ENCODE measurements at regions not wholly inside any gene's neighbourhood (a gene's known extent, or its start where the extent isn't known, plus 50 kb on each side); places are given as distances from the start of the nearest gene placed in this dataset.

DNA sequence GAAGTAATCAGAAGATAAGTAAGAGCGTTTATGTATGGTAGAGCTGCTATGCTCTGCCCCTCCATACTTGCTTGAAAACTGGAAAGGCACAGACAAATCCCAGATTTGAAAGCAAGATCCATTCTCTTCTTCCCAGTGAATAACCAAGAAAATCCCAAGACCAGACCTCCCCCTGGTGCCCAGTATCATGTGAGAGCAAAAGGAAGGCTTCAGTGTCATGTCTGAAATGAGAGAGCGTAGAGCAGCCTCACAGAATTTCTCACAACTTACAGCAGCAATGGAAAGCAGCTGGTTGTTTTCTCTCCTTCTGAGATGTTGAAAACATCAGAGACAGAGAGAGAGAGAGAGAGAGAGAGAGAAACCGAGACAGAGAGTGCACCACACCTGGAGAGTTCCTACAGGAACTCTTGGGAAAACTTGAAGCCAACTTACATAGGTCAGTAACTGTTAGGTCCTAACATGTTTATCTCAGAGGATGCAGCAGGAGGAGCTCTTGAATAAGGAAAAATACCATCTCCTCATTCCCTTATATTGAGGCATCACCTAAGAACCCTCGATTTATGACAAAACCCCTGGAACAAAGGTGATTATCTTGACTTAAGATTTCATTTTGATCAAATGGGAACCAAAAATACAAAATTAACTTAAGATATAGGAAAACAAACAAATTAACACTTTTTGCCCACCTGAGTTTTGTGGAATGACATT is 273.3 kb downstream of the NSUN3 start:
- Histone ChIP-seq H3K36me3 (ENCODE audit: control insufficient read depth in 1 of 2, insufficient read depth in 2 of 2, low read length in 2 of 2) (no peaks in the 10 kb centered on the region), H3K4me3 (ENCODE audit: low read depth in 1 of 2, low read length in 2 of 2) (no peak overlapping the region), H3K9me3 (ENCODE audit: control insufficient read depth in 1 of 2, low read length in 2 of 2) (no peaks in the 10 kb centered on the region), H3K27me3 (ENCODE audit: low read depth, low read length) (no peaks in the 10 kb centered on the region), H3K27ac (ENCODE audit: low read length) (no peak overlapping the region), H3K4me1 (ENCODE audit: control insufficient read depth in 1 of 2, insufficient read depth in 2 of 2, low read length in 2 of 2) (peaks cover 0 to 3% of the 10 kb centered on the region in 2 donors)

DNA sequence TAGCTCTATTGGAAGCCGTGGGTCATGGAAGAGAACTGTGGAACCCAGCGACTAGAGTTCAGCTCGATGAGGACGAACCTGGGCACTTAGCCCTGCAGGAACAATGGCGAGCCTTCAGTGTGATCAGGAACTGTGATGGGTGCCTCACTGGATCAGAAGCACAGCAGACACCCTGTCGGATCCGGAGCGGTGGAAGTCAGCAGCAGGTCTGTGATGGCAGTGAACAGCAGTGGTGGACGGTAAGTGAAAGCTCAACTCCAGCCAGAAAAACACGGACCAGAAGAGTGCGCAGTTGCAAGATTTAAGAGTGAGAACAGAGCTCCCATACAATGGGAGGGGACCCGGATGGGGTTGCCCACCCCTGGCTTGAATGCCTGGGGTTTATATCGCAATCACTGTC is 282.2 kb downstream of the NSUN3 start:
- Histone ChIP-seq H3K36me3 (ENCODE audit: control insufficient read depth in 1 of 2, insufficient read depth in 2 of 2, low read length in 2 of 2) (no peaks in the 10 kb centered on the region), H3K4me1 (ENCODE audit: control insufficient read depth in 1 of 2, insufficient read depth in 2 of 2, low read length in 2 of 2) (no peaks in the 10 kb centered on the region), H3K9me3 (ENCODE audit: control insufficient read depth in 1 of 2, low read length in 2 of 2) (no peaks in the 10 kb centered on the region), H3K27ac (ENCODE audit: low read length) (no peak overlapping the region), H3K27me3 (ENCODE audit: low read depth, low read length) (no peaks in the 10 kb centered on the region), H3K4me3 (ENCODE audit: low read depth in 1 of 2, low read length in 2 of 2) (no peak overlapping the region)

DNA sequence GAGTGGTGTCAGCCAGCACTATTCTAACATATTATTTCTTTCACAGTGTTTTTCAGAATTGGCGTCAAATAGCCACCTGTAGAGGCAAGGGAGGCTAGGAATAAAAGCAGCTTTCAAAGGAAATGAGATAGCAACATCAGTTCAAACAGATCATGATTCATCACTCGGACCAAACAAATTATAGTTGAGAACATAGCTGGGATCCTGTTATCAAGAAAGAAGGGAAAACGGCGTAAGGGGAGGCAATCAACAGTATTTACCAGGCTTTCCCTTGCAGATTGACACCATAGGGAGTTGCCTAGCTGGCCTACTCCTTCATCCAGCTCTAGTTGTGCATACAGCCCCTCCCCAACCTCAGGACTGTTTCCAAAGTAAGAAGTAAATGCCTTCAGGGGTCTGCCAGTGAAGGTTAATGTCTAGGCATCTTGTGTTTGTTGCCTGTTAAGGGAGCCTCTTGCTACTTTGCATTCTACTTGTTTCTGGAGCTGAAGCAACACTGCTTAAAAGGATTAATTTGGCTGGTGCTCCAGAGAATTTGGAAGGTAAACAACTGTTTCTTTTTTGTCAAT is 286.5 kb downstream of the NSUN3 start:
- no peaks in the 10 kb centered on the region for H3K4me1 ChIP-seq (ENCODE audit: control insufficient read depth in 1 of 2, insufficient read depth in 2 of 2, low read length in 2 of 2)
- no peaks in the 10 kb centered on the region for H3K27me3 ChIP-seq (ENCODE audit: low read depth, low read length)
- no peaks in the 10 kb centered on the region for H3K36me3 ChIP-seq (ENCODE audit: control insufficient read depth in 1 of 2, insufficient read depth in 2 of 2, low read length in 2 of 2)
- no peaks in the 10 kb centered on the region for H3K9me3 ChIP-seq (ENCODE audit: control insufficient read depth in 1 of 2, low read length in 2 of 2)
- no peak overlapping the region for H3K27ac ChIP-seq (ENCODE audit: low read length)
- no peak overlapping the region for H3K4me3 ChIP-seq (ENCODE audit: low read depth in 1 of 2, low read length in 2 of 2)

DNA sequence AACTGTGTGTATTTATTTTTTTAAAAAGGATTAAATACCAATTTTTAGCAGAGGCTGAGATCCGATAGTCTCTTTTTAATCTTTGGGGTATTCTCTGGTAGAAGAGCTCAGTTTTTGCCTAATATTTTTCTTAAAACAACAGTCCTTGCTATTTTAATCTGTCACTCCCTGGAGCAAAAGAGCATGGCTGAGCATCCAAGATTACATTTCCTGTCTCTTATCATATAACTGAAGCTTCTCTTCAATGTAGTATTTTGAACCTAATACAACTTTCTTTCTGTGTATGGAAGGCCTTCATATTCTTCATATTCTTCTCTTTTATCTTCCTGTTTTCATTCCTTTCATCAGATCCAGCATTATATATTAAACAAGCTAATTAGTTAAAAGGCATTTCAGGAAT is 293.7 kb downstream of the NSUN3 start:
- no peak overlapping the region for H3K4me3 ChIP-seq (ENCODE audit: low read depth in 1 of 2, low read length in 2 of 2)
- H3K27ac ChIP-seq (ENCODE audit: low read length) = no peak overlapping the region
- H3K9me3 ChIP-seq (ENCODE audit: control insufficient read depth in 1 of 2, low read length in 2 of 2) = no peaks in the 10 kb centered on the region
- no peaks in the 10 kb centered on the region for H3K27me3 ChIP-seq (ENCODE audit: low read depth, low read length)
- peaks cover 0 to 9% of the 10 kb centered on the region in 2 donors for H3K4me1 ChIP-seq (ENCODE audit: control insufficient read depth in 1 of 2, insufficient read depth in 2 of 2, low read length in 2 of 2)
- H3K36me3 ChIP-seq (ENCODE audit: control insufficient read depth in 1 of 2, insufficient read depth in 2 of 2, low read length in 2 of 2) = no peaks in the 10 kb centered on the region

DNA sequence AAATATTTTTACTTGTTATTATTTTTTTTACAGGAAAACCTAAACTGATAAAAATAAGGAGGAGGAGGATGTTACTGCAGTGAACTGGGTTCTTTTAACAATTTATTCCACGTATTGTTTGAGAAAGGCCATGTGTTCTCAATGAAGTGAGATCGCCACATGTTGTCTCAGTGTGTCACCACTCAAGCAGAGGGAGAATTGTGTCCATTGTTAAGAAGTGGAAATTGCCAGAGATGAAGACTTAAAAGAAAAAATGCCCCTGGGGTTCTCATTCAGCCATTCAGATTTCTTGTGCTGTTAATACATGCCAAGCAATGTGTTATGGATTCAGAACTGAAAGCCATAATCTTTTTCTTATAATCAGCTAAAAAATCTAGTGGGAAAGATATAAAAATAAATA is 297.1 kb downstream of the NSUN3 start:
- H3K9me3 ChIP-seq (ENCODE audit: control insufficient read depth in 1 of 2, low read length in 2 of 2) = no peaks in the 10 kb centered on the region
- H3K27me3 ChIP-seq (ENCODE audit: low read depth, low read length) = no peaks in the 10 kb centered on the region
- H3K4me3 ChIP-seq (ENCODE audit: low read depth in 1 of 2, low read length in 2 of 2) = no peak overlapping the region
- no peak overlapping the region for H3K27ac ChIP-seq (ENCODE audit: low read length)
- no peaks in the 10 kb centered on the region for H3K36me3 ChIP-seq (ENCODE audit: control insufficient read depth in 1 of 2, insufficient read depth in 2 of 2, low read length in 2 of 2)
- peaks cover 0 to 9% of the 10 kb centered on the region in 2 donors for H3K4me1 ChIP-seq (ENCODE audit: control insufficient read depth in 1 of 2, insufficient read depth in 2 of 2, low read length in 2 of 2)

DNA sequence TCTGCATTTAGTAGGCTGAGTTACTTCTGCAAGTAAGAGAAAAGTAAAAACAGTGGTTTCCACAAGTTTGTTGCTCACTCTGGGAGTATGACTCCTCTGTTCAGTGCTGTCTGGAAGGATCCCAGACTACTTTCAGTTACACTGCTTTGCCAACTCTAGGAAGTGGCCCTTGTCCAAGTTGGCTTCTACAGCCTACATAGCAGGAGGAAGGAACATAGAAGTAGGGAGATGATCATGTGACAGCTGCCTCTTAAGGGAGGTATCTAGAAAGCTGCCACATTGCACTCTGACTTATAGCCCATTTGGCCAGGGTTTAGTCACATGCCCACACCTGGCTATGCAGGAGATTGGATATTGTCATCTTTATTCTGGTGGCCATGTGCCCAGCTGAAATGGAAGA is 298.1 kb downstream of the NSUN3 start:
- Histone ChIP-seq H3K4me3 (ENCODE audit: low read depth in 1 of 2, low read length in 2 of 2) (no peak overlapping the region), H3K27ac (ENCODE audit: low read length) (no peak overlapping the region), H3K27me3 (ENCODE audit: low read depth, low read length) (no peaks in the 10 kb centered on the region), H3K36me3 (ENCODE audit: control insufficient read depth in 1 of 2, insufficient read depth in 2 of 2, low read length in 2 of 2) (no peaks in the 10 kb centered on the region), H3K4me1 (ENCODE audit: control insufficient read depth in 1 of 2, insufficient read depth in 2 of 2, low read length in 2 of 2) (peaks cover 0 to 9% of the 10 kb centered on the region in 2 donors), H3K9me3 (ENCODE audit: control insufficient read depth in 1 of 2, low read length in 2 of 2) (no peaks in the 10 kb centered on the region)

DNA sequence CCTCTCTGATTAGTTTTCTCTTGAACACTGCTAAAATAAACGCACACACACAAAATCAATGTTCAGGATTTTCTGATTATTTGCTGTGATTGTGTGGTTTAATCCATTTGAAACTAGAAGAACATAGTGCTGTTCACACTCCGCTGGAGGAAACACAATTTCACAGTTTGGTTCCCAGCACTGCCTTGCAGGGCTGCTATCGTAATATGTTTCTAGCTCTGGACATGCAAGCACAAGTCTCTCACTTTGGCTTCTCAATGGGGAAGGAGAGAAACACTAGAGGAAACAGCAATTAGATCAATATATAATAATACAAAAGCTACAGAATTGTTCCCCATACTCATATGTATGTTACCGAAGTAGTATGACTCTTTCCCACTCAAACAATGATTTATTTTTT is 299.5 kb downstream of the NSUN3 start:
- no peak overlapping the region for H3K4me3 ChIP-seq (ENCODE audit: low read depth in 1 of 2, low read length in 2 of 2)
- no peaks in the 10 kb centered on the region for H3K36me3 ChIP-seq (ENCODE audit: control insufficient read depth in 1 of 2, insufficient read depth in 2 of 2, low read length in 2 of 2)
- no peak overlapping the region for H3K27ac ChIP-seq (ENCODE audit: low read length)
- peaks cover 0 to 9% of the 10 kb centered on the region in 2 donors for H3K4me1 ChIP-seq (ENCODE audit: control insufficient read depth in 1 of 2, insufficient read depth in 2 of 2, low read length in 2 of 2)
- no peaks in the 10 kb centered on the region for H3K27me3 ChIP-seq (ENCODE audit: low read depth, low read length)
- no peaks in the 10 kb centered on the region for H3K9me3 ChIP-seq (ENCODE audit: control insufficient read depth in 1 of 2, low read length in 2 of 2)

DNA sequence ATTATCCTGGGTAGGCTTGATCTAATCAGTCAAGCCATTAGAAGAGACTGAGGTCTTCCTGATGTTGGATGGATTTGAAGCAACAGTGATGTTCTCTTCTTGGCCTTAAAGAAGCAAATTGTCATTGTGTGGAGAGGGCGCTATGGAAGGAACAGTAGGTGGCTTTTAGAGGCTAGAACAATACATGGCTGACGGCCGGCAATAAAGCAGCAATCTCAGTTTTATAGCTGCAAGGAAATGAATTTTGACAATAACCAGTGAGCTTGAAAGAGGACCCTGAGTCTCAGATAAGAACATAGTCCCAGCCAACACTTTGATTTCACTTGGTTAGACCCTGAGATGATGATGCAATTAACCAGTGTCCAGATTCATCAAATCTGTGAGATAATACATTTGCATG is 302.1 kb downstream of the NSUN3 start:
- Histone ChIP-seq H3K4me3 (ENCODE audit: low read depth in 1 of 2, low read length in 2 of 2) (no peak overlapping the region), H3K4me1 (ENCODE audit: control insufficient read depth in 1 of 2, insufficient read depth in 2 of 2, low read length in 2 of 2) (peaks cover 0 to 9% of the 10 kb centered on the region in 2 donors), H3K27me3 (ENCODE audit: low read depth, low read length) (no peaks in the 10 kb centered on the region), H3K36me3 (ENCODE audit: control insufficient read depth in 1 of 2, insufficient read depth in 2 of 2, low read length in 2 of 2) (no peaks in the 10 kb centered on the region), H3K9me3 (ENCODE audit: control insufficient read depth in 1 of 2, low read length in 2 of 2) (peaks cover 0 to 11% of the 10 kb centered on the region in 2 donors), H3K27ac (ENCODE audit: low read length) (no peak overlapping the region)

DNA sequence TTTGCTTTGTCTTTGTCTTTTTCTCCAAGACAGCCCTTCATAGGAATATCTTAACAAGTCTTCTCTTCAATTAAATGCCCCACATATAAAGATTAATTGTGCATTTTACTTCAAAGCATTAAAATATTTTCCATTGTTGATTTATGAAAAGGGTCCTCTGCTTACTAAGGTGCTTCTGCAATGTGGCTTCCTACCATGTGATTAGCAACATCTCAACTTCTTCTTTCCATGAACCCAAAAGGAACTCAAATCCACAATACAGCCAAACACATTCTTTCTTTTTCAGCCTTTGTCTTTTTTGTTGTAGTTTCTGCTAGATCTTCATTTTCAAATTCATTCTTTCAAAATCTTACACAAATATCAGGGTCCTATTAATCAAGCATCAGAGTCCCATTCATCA is 309.2 kb downstream of the NSUN3 start:
- Histone ChIP-seq H3K4me3 (ENCODE audit: low read depth in 1 of 2, low read length in 2 of 2) (no peak overlapping the region), H3K27me3 (ENCODE audit: low read depth, low read length) (no peaks in the 10 kb centered on the region), H3K36me3 (ENCODE audit: control insufficient read depth in 1 of 2, insufficient read depth in 2 of 2, low read length in 2 of 2) (no peaks in the 10 kb centered on the region), H3K27ac (ENCODE audit: low read length) (no peak overlapping the region), H3K4me1 (ENCODE audit: control insufficient read depth in 1 of 2, insufficient read depth in 2 of 2, low read length in 2 of 2) (no peaks in the 10 kb centered on the region), H3K9me3 (ENCODE audit: control insufficient read depth in 1 of 2, low read length in 2 of 2) (peaks cover 0 to 11% of the 10 kb centered on the region in 2 donors)

DNA sequence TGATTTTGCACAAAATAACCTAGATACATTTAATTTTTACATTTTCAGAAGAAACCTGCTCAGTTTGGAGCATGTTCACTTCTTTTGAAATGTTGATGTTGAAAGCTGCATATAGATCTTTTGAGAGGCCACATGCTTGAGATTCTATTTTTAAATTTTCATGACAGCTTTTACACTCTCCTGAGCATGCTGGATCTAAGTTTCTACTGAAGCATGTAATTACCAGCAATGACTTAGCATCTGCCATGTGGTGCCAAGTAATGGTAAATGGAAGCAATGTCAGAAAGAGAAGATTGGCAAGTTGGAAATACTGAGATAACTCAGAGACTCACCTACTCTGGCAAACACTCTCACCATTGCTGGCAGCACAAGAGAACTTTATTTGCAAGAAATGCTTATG is 310.6 kb downstream of the NSUN3 start:
- Histone ChIP-seq H3K9me3 (ENCODE audit: control insufficient read depth in 1 of 2, low read length in 2 of 2) (peaks cover 0 to 4% of the 10 kb centered on the region in 2 donors), H3K4me1 (ENCODE audit: control insufficient read depth in 1 of 2, insufficient read depth in 2 of 2, low read length in 2 of 2) (no peaks in the 10 kb centered on the region), H3K36me3 (ENCODE audit: control insufficient read depth in 1 of 2, insufficient read depth in 2 of 2, low read length in 2 of 2) (no peaks in the 10 kb centered on the region), H3K4me3 (ENCODE audit: low read depth in 1 of 2, low read length in 2 of 2) (no peak overlapping the region), H3K27me3 (ENCODE audit: low read depth, low read length) (no peaks in the 10 kb centered on the region), H3K27ac (ENCODE audit: low read length) (no peak overlapping the region)

DNA sequence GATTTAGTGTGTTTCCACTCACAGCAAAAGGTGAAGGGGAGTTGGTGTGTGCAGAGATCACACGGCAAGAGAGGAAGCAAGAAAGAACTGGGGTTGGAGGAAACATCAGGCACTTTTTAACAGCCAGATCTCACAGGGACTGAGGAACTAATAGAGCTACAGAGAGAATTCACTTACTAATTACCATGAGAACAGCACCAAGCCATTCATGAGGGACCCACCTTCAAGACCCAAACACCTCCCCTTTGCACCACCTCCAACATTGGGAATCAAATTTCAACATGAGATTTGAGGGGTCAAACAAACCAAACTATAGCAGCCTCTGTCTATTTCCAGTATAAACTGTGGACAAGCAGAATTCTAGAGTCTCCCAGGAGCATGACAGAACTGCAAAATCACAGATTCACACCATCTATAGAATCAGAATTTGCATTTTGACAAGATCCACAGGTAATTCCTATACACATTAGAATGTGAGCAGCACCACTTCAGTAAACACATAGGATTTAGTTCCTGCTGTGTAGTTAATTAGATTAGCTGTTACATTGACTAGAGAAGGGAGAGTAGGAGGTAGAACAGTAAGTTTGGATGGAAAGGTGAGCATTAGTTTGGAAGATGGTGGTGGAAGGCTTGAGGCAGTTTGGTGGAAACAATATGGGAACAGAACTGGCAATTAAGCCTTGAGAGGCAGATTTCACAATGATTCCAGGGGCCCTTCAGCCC is 311.7 kb downstream of the NSUN3 start:
- no peaks in the 10 kb centered on the region for H3K9me3 ChIP-seq (ENCODE audit: control insufficient read depth in 1 of 2, low read length in 2 of 2)

More for the DNA sequence above, 311.7 kb downstream of the NSUN3 start:
- no peaks in the 10 kb centered on the region for H3K27me3 ChIP-seq (ENCODE audit: low read depth, low read length)
- no peak overlapping the region for H3K27ac ChIP-seq (ENCODE audit: low read length)
- no peaks in the 10 kb centered on the region for H3K36me3 ChIP-seq (ENCODE audit: control insufficient read depth in 1 of 2, insufficient read depth in 2 of 2, low read length in 2 of 2)
- no peak overlapping the region for H3K4me3 ChIP-seq (ENCODE audit: low read depth in 1 of 2, low read length in 2 of 2)
- H3K4me1 ChIP-seq (ENCODE audit: control insufficient read depth in 1 of 2, insufficient read depth in 2 of 2, low read length in 2 of 2) = no peaks in the 10 kb centered on the region
